ENCODE measurements at regions not wholly inside any gene's neighbourhood (a gene's known extent, or its start where the extent isn't known, plus 50 kb on each side); places are given as distances from the start of the nearest gene placed in this dataset.

DNA sequence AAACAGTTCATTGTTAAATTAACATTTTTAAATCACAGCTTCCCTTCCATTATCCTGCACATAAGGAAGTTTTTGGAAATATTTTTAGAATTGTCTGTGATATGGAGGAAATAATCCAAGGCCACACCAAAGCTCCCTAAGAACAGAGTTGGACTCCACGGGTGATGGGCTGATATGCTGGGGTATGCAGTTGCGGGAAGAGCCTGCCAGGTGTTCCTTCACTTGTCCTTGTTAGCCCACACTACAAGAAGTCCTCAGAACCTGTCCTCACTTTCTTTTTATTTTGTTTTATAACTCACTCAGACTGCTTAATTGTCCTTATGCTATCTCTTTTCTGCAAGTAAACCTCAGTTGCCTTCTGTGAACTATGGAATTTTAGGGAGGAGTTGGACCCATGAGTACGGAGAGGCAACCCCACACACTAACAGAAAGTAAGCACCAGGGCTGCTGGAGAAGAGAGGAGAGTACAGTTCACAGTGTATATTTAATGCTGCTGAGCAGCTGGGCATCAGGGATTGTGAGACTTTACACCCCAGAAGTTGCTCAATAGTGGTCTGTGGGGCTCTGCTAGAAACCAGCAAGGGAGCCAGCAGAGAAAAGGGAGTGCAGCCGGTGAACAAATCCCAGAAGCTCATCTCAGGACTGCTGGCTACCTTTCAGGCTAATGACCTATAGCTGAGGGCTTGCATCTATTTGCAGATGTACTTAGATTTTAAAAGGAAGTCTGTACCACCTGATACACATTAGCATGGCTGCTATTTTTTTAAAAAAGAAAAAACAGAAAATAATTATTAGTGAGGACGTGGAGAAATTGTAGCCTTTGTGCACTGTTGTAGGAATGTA is 64.6 kb upstream of the FOXN2 start (continued):
- TF ChIP-seq ZNF30 (CRISPR knock-in tag; IDR thresholded peaks at IDR 0.05) (no peak), GATAD1 (CRISPR knock-in tag; IDR thresholded peaks at IDR 0.05) (peak; percentile 36; the same call in 1 of the 2 replicates), TEAD3 (CRISPR knock-in tag; optimal IDR thresholded peaks at IDR 0.05; ENCODE audit: borderline replicate concordance) (peak; percentile 71), ZNF446 (CRISPR knock-in tag; IDR thresholded peaks at IDR 0.05) (peak; percentile 45; the same call in 1 of the 2 replicates), ZNF331 (CRISPR knock-in tag; IDR thresholded peaks at IDR 0.05) (peak; percentile 92), ASH2L (IDR thresholded peaks at IDR 0.05; ENCODE audit: insufficient read length, low read depth, low read length) (no peak), TAF1 (CRISPR knock-in tag; IDR thresholded peaks at IDR 0.05) (no peak), FOSL1 (CRISPR knock-in tag; IDR thresholded peaks at IDR 0.05; ENCODE audit: borderline replicate concordance) (no peak), GABPB1 (CRISPR knock-in tag; IDR thresholded peaks at IDR 0.05) (peak; percentile 25; the same call in 1 of the 2 replicates), TOE1 (CRISPR knock-in tag; IDR thresholded peaks at IDR 0.05) (0 out of 2 replicates have a peak, but pooled peaks have one; percentile 32), ONECUT2 (CRISPR knock-in tag; IDR thresholded peaks at IDR 0.05) (no peak), ZNF775 (CRISPR knock-in tag; IDR thresholded peaks at IDR 0.05; ENCODE audit: borderline replicate concordance) (0 out of 2 replicates have a peak, but pooled peaks have one; percentile 43), SATB2 (CRISPR knock-in tag; IDR thresholded peaks at IDR 0.05) (no peak), SMYD3 (CRISPR knock-in tag; IDR thresholded peaks at IDR 0.05) (peak; percentile 69; the same call in 1 of the 2 replicates), HCFC1 (IDR thresholded peaks at IDR 0.05; ENCODE audit: low read depth, low read length) (no peak), ZNF274 (CRISPR knock-in tag; IDR thresholded peaks at IDR 0.05) (no peak), ZNF550 (CRISPR knock-in tag; IDR thresholded peaks at IDR 0.05; ENCODE audit: borderline replicate concordance) (no peak), ZNF670 (CRISPR knock-in tag; IDR thresholded peaks at IDR 0.05; ENCODE audit: borderline replicate concordance) (no peak), BRD4 (CRISPR knock-in tag; IDR thresholded peaks at IDR 0.05) (no peak), ZNF44 (CRISPR knock-in tag; IDR thresholded peaks at IDR 0.05) (no peak), RFXAP (CRISPR knock-in tag; IDR thresholded peaks at IDR 0.05; ENCODE audit: borderline replicate concordance) (no peak; the same call in 1 of the 2 replicates), THYN1 (CRISPR knock-in tag; IDR thresholded peaks at IDR 0.05; ENCODE audit: borderline replicate concordance, low read depth) (no peak)
- TF ChIP-seq, protein P1, sequence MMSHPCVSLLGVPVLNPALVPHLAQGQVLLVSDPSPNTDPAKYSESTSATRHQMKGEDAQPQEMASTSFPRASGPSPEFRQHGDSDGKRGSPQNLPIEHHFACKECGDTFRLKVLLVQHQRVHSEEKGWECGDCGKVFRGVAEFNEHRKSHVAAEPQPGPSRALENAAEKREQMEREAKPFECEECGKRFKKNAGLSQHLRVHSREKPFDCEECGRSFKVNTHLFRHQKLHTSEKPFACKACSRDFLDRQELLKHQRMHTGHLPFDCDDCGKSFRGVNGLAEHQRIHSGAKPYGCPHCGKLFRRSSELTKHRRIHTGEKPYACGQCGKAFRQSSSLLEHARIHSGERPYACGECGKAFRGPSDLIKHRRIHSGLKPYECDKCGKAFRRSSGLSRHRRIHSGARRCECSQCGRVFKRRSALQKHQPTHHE (CRISPR knock-in tag; IDR thresholded peaks at IDR 0.05; ENCODE audit: borderline replicate concordance) = no peak
- TF ChIP-seq, protein P2, sequence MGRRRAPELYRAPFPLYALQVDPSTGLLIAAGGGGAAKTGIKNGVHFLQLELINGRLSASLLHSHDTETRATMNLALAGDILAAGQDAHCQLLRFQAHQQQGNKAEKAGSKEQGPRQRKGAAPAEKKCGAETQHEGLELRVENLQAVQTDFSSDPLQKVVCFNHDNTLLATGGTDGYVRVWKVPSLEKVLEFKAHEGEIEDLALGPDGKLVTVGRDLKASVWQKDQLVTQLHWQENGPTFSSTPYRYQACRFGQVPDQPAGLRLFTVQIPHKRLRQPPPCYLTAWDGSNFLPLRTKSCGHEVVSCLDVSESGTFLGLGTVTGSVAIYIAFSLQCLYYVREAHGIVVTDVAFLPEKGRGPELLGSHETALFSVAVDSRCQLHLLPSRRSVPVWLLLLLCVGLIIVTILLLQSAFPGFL (CRISPR knock-in tag; IDR thresholded peaks at IDR 0.05) = no peak
- TF ChIP-seq, protein P3, sequence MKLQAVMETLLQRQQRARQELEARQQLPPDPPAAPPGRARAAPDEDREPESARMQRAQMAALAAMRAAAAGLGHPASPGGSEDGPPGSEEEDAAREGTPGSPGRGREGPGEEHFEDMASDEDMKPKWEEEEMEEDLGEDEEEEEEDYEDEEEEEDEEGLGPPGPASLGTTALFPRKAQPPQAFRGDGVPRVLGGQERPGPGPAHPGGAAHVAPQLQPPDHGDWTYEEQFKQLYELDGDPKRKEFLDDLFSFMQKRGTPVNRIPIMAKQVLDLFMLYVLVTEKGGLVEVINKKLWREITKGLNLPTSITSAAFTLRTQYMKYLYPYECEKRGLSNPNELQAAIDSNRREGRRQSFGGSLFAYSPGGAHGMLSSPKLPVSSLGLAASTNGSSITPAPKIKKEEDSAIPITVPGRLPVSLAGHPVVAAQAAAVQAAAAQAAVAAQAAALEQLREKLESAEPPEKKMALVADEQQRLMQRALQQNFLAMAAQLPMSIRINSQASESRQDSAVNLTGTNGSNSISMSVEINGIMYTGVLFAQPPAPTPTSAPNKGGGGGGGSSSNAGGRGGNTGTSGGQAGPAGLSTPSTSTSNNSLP (IDR thresholded peaks at IDR 0.05; ENCODE audit: low read depth, low read length) = peak; percentile 86
- TF ChIP-seq, protein P4, sequence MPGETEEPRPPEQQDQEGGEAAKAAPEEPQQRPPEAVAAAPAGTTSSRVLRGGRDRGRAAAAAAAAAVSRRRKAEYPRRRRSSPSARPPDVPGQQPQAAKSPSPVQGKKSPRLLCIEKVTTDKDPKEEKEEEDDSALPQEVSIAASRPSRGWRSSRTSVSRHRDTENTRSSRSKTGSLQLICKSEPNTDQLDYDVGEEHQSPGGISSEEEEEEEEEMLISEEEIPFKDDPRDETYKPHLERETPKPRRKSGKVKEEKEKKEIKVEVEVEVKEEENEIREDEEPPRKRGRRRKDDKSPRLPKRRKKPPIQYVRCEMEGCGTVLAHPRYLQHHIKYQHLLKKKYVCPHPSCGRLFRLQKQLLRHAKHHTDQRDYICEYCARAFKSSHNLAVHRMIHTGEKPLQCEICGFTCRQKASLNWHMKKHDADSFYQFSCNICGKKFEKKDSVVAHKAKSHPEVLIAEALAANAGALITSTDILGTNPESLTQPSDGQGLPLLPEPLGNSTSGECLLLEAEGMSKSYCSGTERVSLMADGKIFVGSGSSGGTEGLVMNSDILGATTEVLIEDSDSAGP (CRISPR knock-in tag; IDR thresholded peaks at IDR 0.05; ENCODE audit: borderline replicate concordance) = no peak
